GM21423 (cell line): ENCODE measurements at regions not wholly inside any gene's neighbourhood (a gene's known extent, or its start where the extent isn't known, plus 50 kb on each side); places are given as distances from the start of the nearest gene placed in this dataset.

Source experiments
- ATAC-seq: cut with Tn5 transposase; IDR thresholded peaks from one replicate; pipeline ENCODE4 v1.9.1; 2021; ENCODE audit warnings: mild to moderate bottlenecking, moderate library complexity; ENCODE audit not compliant: unreplicated experiment

DNA sequence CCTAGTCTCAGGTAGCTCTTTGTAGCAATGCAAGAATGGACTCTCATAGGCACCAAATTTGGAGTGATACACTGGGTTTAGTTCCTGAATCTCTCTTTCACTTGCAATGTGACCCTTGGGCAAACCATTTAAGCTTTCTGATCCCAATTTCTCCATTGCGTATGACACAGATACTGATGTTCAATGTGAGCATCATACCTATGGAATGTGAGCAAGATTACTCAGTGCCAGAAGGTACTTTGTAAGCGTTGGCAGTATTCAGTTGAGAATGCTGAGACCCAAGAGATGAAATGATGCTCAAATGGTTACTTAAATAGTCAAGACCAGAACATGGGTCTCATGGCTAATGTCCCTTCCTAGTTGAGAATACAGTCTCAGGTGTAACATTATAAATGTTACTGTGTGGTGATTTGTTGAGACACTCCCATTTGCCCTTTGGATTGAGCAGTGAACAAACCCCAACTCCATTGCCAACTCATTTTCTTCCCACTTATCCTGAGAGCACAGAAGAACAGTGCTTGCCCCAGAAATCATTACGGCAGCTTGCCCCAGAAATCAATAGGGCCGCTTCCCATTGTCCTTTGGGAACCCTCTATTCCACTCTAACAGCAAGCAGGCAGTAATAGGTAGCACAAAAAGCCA, 134.1 kb downstream of the SOX9 start:
- no peak for ATAC-seq

DNA sequence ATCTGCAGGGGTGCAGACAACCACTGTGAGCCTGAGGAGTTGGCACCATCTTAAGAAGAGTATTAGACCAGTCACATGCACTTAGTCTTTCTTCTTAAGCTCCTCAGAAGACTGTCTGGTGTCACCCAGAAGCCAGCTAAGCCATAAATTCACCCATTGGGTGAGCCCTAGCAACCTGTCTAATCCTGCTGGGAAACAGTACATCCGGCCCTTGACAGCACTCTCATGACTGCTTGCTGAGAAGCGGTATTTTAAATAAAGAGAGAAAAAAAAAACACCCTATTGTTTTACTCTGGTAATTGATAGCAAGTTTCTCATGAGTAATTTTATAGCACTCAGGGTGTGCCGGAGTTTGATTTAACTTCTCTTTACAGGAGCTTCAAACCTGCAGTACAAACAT, 134.7 kb downstream of the SOX9 start:
- ATAC-seq, result no peak

DNA sequence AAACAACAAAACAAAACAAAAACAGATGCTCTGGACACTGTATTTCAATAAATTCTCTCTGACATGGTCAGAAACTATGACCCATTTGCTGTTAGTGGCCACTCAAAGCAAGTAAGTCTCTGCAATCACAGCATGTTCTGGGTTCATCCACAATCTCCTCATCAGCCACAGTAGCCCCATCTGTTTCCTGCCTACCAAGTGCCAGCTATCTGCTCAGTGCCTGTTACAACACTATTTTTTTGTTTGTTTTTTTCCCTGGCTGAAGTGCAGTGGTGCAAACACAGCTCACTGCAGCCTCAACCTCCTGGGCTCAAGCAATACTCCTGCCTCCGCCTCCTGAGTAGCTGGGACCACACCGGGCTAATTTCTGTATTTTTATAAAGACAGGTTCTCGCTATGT, 137.9 kb downstream of the SOX9 start:
- no peak for ATAC-seq

DNA sequence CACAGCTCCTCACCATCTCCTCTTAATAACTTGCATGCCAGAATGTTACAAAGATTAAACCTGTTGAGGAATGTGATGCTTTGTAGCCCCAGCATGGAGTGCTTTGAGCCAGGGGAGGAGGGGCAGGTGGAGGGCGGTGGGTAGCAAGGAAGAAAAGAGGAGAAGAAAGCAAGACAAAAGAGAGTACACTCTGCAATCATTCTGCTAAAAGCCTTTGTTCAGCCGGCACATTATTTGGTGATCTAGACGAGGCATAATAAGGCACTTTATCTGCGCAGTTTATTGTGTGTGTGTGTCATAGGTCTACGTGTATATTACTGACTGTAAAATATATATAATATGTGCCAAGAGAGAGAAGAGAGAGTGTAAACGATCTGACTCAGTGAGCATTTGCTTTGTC, 139.1 kb downstream of the SOX9 start:
- ATAC-seq, result no peak

DNA sequence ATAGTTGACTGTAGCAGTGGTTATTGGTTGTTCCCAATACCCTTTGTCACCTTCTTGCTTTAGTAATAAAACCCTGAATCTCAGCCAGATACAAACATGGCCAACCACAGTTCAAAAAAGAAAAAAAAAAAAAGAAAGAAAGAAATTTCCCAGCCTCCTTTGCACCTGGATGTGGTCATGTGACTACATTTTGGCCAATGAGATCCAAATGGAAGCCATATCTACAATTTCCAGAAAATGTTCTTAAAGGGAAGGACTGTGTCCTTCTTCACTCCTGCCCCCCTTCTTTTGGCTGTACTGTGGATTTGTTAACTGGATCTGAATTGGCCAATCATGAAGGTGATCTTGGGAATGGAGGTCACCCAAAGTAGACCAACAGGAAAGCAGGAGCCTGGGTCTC, 141.9 kb downstream of the SOX9 start:
- no peak for ATAC-seq

DNA sequence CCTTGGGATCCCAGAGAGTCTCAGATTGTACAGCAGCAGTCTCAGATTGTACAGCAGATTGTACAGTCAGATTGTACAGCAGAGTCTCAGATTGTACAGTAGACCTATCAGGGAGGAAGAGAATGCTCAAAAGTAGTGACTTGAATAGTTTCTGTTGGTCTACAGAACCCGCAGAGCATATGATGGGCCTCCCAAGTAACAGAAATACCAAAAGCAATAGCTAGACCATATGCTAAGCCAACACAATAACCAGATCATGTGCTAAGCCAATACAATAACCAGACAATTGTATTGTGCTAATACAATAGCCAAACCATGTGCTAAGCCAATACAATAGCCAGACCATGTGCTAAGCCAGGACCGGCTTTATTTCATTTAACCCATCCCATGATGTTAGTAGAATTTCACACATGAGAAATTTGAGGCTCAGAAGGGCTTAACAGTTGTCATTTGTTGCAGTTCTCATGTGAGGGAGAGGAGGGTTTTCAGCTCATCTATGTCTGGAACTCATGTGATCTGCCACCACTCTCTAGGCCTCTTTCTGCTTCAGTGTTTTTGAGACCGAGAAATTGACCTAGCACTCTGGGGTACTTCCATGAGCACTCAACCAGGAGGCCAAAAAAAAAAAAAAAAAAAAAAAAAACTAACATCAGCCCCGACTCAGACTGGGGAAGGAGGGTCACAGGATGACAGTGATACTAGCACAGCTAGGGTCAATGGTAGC, 144.0 kb downstream of the SOX9 start:
- no peak for ATAC-seq

DNA sequence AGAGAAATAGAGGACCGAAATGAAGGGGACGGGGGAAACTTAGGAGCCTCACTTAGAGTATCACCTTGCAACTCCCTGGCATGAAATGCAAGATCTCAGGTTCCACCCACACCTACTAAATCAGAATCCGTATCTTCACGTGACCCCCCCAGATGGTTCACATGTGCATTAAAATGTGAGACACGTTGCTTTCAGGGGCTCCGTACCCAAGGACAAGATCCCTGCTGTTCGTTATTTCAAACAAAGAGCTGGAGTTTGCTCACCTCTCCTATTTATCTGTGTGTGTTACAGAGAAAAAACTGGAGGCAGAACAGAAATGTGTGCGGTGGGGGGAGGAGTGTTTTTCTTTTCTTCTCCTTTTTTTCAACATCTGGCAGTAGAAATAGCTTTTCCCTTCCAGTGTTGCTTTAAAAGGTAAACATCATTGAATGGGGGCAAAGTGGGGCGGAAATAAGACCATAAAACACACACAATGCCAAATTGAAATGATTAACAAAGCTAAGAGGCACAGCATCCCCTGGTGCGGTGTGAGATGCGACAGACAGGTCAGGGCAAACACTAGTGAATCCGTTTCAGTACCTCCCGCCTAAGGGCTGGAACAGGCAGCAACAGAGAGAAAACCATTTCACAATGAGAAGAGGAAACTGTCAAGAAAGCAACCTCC, 145.4 kb downstream of the SOX9 start:
- ATAC-seq, result no peak

DNA sequence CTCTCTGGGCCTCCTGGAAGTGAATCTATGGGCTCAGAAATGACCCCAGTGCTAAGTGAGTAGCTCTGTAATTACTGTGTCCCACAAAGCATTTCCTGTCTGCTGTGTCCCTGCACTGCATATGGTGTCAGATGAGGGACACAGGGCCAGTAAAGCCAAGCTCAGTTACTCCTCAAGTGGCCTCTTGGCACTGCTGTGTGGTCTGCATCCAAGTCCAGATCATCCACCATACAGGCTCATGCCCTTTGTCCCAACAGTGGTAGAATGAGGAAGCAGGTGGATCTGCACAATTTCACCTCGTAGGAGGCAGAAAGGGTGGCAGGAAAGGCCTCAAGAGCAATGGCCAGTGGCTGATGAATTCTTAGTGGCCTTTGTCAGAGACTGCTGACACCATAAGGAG, 146.8 kb downstream of the SOX9 start:
- no peak for ATAC-seq

DNA sequence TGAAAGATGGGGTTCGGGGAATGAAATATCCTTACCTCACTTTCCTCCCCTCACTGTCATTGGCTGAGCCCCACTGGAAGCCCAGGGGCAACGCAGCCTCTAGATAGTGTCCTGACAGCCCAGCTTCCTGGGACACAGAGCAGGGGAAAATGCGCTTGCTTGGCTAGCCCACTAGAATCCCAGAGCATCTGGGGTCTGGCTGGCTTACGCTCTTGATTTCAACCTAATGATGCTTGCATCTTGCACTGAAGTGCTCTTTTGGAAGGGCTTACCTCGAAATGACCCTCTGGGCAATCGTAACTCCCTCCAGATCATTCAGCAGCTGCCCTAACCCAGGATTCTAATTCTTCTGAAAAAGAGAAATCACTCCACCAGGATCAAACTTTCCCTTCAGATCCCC, 147.6 kb downstream of the SOX9 start:
- ATAC-seq, result no peak

DNA sequence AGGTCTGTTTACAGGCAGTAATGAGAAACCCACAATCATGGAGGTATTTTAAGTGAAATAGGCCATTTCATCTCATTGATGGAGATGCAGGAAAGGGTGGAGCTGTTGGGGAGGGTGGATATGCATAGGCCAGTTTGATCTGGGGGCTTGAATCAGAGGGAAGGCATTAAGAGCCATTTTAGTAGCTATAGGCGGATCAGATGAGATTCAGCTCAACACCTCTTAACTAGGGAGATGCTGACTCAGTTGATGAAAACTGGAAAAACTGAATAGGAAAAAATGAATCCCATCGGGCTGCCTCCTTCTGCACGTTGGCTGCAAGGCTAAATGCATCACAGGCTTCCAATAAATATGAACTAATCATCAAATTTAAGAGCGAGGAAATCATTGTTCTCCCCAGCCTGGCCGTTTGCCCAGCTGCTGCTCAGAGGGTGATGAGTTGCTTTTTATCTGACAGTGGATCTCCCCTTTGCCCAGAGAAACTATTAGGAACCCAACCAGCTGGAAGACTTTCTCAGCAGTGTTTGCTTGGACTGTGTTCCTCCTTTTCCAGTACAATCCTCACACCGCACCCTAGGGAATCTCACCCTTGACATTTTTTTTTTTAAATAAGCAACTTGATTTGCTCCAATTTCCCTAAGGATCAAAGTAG, 149.6 kb downstream of the SOX9 start:
- no peak for ATAC-seq

DNA sequence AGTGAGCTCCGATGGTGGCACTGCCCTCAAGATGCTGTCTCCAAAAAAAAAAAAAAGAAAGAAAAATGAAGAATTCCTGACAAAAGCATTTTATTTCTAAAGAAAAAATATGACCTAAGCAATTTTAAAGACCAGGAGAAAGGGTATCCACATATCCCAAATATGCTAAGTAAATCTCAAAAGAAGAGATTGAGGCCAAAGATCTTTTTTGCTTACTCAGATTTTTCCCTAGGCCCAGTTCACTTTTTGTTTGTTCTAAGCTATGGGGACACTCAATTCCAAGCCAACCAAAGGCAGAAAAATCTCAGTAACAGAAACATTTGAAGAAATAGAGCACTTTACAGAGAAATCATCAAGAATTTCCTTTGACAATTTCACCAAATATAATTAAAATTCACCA, 150.8 kb downstream of the SOX9 start:
- no peak for ATAC-seq

DNA sequence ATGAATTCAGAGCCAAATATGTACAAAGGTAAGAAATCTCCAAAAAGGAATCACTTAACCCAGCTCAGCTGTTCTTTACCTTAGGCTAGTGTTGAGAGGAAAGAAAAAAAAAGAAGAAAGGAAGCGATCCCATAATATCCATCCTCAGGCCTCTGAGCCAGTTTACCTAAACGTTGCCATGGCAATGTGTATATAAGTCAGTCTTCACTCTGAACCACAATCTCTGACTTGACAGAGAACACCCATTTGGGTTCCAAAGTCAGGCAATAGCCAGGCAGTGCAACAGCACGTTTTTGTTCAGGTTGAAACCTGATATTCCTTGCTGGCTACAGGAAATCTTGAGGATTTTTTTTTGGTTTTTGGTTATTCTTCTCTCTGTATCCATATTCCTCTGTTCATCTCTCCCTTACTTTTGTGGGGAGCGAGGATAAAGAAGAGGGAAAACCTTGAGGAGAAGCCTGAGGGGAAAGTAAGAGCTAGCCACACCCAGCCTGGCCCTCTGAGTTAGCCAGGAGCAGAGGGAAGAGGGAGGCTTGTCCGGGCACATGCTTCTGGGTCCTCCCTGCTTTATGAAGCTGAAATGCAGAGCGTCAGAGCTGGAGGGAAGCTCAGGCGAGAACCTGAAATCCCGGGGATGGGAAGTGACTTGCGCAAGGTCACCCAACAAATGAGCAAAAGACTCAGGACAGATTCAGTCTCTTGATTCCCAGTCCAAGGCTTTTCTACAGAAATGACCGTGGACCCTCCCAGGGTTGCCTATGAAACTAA, 152.7 kb downstream of the SOX9 start:
- ATAC-seq, result no peak

DNA sequence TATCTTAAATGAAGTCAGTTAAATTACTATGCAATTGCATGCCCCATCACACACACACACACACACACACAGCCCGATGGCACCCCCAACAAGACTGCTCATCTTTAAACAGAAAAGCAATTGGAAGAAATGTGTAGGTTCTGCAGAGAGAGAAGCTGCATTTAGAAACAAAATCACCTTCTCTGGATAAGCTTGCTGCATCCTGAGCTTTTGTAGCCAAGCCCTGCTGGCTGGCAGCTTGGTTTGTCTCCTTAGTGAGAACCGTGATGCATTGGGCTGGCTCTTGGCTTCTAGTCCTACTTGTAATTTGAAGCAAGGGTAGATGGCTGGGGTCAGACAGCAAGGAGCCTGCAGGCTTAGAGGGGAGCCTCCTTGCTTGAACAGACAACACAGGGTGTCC, 153.8 kb downstream of the SOX9 start:
- ATAC-seq, result no peak

DNA sequence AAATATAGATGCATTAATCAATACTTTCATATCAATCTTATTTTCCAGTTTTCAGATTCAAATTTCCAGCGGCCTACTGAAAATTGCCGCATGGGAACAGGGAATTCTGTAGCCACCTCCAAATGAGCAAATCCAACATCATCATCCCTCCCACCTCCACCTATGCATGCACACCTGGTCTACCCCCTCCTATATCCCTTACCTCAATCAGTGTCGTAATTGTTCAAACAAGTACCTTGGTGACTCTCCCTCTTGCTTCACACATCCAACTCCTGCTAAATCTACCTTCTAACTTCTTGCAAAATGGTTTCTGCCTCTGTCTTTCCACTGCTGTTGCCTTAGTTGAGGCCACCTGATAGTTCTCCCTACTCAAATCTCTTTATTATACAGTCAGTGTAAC, 160.1 kb downstream of the SOX9 start:
- ATAC-seq, result no peak

DNA sequence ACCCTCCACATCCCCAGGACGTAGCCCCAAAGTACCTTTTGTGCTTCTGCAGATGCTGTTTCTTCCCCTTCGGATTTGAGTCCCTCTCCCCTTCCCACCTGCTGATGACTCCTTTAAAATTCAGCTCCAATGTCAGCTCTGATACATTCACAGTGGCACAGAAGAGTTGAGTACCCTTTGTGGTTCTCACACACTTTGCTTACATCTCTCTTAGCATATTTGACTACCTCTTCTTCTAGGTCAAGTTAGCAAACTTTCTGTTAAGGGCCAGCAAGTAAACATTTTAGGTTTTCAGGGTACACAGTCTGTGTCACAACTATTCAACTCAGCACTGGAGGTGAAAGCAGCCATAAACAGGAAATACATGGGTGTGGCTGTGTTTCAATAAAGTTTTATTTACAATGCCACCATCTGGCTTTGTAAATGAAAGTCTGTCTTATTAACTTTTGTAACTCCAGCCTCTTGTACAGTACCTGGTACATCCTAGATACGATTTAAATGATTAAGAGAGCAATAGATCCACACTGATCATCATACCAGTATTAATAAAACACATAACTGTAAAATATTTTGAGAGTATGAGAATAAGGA, 161.7 kb downstream of the SOX9 start:
- ATAC-seq, result no peak

DNA sequence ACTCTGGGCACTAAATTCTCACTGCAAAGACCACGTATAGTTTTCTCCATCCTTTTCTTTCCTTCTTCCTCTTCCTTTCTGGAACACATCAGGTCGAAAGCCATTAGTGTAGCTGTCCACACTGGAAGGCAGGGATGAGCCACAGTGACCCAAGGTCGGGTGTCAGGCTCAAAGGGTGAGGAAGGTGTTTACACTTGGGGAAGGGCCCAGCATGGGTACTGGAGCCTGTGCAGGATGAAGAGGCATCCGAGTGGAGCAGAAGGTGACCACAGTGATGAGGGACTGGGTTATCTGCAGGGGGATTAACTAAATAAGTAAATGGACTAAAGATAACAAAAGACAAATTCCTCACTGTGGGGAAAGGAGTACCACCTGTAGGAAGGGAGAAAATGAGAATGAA, 164.0 kb downstream of the SOX9 start:
- no peak for ATAC-seq

DNA sequence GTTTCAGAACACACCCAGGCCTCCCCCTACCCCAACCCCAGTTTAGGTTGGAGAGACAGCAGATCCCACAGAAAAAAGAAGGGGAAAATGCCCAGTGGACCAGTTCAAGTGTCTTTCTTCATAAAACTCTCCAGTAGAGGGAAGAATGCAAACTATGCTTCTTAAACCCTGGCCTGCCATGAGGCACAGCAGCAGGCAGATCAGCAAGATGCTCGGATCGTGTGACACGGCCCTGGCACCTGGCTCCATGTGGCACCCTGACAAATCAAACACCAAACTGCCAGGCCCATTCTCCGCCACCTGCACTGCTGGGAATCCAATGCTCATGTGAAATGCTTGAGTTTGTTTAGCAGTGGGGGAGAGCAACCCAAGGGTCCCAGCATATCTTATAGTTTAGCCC, 166.8 kb downstream of the SOX9 start:
- ATAC-seq, result no peak

DNA sequence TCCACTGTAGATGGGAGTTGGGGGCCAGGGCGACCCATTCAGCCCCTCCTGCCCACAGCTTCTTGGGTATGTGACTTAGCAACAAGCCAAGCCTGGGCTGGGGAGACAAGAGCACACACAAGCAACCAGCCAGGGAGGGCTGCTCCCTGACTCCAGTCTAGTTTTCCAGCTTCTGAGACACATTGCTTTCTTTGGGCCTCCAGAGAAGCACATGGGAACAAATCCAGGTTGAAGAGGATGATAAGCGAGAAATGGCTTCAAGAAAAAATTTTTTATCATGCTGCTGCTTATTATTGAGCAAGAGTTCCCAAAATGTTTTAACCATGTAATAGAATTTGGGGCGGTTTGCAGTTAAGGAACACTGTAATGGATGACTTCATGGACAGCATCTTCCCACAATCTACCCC, 173.7 kb downstream of the SOX9 start:
- ATAC-seq, result no peak

DNA sequence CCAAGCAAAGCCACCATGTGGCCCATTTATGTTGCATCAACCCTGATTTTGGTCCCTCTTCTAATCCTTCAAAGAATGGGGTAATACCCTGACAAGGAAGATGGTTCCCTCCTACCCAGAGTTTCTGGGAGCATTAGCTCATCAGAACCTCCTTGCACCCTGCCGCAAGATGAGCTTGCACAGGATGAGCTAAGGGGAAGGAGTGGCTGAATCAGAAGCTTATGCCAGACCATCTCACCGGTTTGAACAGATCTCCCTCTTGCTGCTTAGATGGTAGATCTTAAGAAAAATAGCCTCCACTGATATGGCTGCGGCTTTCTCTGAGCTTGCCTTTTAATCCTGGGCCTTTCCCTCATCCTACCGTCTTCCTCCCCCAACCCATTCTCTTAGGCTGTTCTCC, 175.1 kb downstream of the SOX9 start:
- no peak for ATAC-seq

DNA sequence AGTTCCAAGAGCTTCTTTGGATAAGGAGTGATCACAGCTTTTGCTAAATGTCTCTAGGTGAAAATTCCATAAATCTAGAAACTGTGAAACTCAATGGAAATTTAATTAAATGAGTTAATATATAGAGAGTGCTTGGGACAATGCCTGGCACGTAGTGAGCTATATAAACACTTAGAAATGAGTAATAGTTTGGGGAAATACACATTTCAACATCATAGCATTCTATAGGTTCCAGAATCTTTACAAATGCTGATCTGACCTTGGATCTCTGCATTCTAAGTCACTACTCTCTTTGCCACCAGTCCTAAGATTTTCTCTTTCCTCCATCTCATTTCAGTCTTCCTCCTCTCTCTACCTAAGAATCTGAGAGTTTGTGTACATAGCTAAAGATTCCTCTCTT, 175.6 kb downstream of the SOX9 start:
- ATAC-seq, result no peak
